Transverse colon (tissue), 3 donors: ENCODE measurements at regions not wholly inside any gene's neighbourhood (a gene's known extent, or its start where the extent isn't known, plus 50 kb on each side); places are given as distances from the start of the nearest gene placed in this dataset.

Source experiments
- POLR2A ChIP-seq: fragments of 450-650 bp; IDR thresholded peaks from one replicate; pipeline ENCODE4 v1.6.1; 2016; ENCODE audit warnings: antibody characterized with exemption, mild to moderate bottlenecking, moderate library complexity
- TF ChIP-seq, protein P1 (sequence below), 5 experiments: fragments of 200-600 bp in 3 of 5; fragments of 450-650 bp in 2 of 5; sonication (generic) in 3 of 5; IDR thresholded peaks; 1 replicate in 2 of 5; 2 replicates in 3 of 5; pipeline ENCODE4 v1.5.1; 2016 to 2017; ENCODE audit warnings: antibody characterized with exemption in 5 of 5, inconsistent platforms in 3 of 5, mild to moderate bottlenecking in 2 of 5, moderate library complexity in 1 of 5

DNA sequence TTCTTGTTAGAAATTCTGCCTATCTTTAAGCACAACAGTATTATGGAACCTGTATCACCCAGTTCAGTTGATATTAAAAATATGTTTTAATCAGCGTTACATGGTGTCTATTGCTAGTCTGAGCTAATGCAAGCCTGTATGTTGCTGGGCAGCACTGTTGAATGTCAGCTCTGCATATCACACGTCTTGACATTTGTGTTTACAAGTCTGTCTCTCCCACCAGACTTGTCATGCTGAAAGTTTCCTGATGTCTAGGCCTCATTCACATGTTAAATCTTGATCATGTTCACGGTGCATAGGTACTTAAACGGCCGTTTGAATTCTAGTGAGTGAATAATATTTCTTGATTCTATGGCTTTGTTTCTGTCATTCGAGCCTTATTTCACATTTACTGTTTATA is 385.0 kb downstream of the SOCS6 start:
- no peak for TF ChIP-seq POLR2A
- TF ChIP-seq, protein P1, sequence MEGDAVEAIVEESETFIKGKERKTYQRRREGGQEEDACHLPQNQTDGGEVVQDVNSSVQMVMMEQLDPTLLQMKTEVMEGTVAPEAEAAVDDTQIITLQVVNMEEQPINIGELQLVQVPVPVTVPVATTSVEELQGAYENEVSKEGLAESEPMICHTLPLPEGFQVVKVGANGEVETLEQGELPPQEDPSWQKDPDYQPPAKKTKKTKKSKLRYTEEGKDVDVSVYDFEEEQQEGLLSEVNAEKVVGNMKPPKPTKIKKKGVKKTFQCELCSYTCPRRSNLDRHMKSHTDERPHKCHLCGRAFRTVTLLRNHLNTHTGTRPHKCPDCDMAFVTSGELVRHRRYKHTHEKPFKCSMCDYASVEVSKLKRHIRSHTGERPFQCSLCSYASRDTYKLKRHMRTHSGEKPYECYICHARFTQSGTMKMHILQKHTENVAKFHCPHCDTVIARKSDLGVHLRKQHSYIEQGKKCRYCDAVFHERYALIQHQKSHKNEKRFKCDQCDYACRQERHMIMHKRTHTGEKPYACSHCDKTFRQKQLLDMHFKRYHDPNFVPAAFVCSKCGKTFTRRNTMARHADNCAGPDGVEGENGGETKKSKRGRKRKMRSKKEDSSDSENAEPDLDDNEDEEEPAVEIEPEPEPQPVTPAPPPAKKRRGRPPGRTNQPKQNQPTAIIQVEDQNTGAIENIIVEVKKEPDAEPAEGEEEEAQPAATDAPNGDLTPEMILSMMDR (IDR thresholded peaks at IDR 0.05), result no peak
